ENCODE measurements at regions not wholly inside any gene's neighbourhood (a gene's known extent, or its start where the extent isn't known, plus 50 kb on each side); places are given as distances from the start of the nearest gene placed in this dataset.
A peak's percentile ranks its signal among the peaks of the same experiment; 100 is the strongest.
"Not testable (repeated sequence)": the region's sequence is repeated elsewhere in the genome, so short reads cannot be mapped to it uniquely, and the experiment has no call there.

GRCh38 chr4:100935090-100935489 lies 412.2 kb downstream of the PPP3CA start:
- intact Hi-C loops (cut with micrococcal nuclease): no loop called here
- H3K27me3 Mint-ChIP-seq (ENCODE audit: insufficient read depth): peaks cover 6% of the 10 kb centered on the region
- H3K27ac Mint-ChIP-seq: no peak overlapping the region
- no peak overlapping the region for H3K4me3 Mint-ChIP-seq
- H3K4me1 Mint-ChIP-seq (ENCODE audit: low read depth): peaks cover 12% of the 10 kb centered on the region
- no peaks in the 10 kb centered on the region for H3K9me3 Mint-ChIP-seq
- no peak for DNase-seq (ENCODE audit: low spot score)
- H3K36me3 Mint-ChIP-seq (ENCODE audit: low read depth): no peaks in the 10 kb centered on the region

DNA sequence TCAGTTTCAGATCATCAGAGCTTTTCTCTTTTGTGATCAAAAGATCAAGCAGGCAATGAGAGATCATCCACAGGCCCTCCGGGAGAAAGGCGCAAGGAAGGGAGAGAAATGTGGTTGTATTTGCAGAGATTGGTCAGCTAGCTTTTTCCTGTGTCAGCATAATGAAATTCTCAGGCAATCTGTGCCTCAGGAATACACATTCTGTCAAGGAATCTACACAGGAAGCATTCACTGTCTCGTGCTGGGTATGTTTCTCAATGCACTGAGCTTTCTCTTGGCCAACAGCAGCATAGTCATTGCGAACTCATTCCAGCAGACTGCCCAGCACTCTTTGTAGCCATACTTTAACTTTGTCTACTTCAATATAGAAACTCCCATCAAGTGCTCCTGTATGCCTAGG lies 413.7 kb downstream of the PPP3CA start:
- intact Hi-C loops (cut with micrococcal nuclease): loop anchor here (5.0 kb wide), 1 partner anchor 224 kb away; no protein-coding TSS in a partner anchor
- H3K36me3 Mint-ChIP-seq (ENCODE audit: low read depth): no peaks in the 10 kb centered on the region
- H3K4me1 Mint-ChIP-seq (ENCODE audit: low read depth): peaks cover 12% of the 10 kb centered on the region
- peaks cover 2% of the 10 kb centered on the region for H3K27me3 Mint-ChIP-seq (ENCODE audit: insufficient read depth)
- no peak overlapping the region for H3K27ac Mint-ChIP-seq
- no peak for DNase-seq (ENCODE audit: low spot score)
- H3K4me3 Mint-ChIP-seq: no peak overlapping the region
- H3K9me3 Mint-ChIP-seq: no peaks in the 10 kb centered on the region

- Mint-ChIP-seq H3K27me3 (ENCODE audit: insufficient read depth) (peaks cover 3% of the 10 kb centered on the region), H3K9me3 (no peaks in the 10 kb centered on the region), H3K4me3 (no peak overlapping the region), H3K36me3 (ENCODE audit: low read depth) (no peaks in the 10 kb centered on the region), H3K27ac (no peak overlapping the region), H3K4me1 (ENCODE audit: low read depth) (peaks cover 12% of the 10 kb centered on the region)
- DNase-seq (ENCODE audit: low spot score): no peak
- intact Hi-C loops (cut with micrococcal nuclease): loop anchor here (5.0 kb wide), 1 partner anchor 228 kb away; no protein-coding TSS in a partner anchor
Observed at GRCh38 chr4:100929758-100930157, 411.9 kb upstream of the EMCN start.

DNA sequence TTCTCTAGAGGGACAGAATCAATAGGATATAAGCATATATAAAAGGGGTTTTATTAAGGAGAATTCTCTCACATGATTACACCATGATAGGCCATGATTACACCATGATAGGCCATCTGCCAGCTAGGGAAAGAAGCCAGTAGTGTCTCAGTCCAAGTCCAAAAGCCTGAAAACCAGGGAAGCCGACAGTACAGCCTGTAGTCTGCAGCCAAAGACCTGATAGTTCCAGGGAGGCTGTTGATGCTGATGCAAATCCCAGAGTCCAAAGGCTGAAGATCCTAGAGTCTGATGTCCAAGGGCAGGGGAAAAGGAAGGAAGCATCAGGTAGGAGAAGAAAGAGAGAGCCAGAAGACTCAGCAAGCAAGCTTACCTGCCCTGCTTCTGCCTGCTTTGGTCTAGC lies 411.3 kb upstream of the EMCN start:
- no peak overlapping the region for H3K27ac Mint-ChIP-seq
- H3K4me3 Mint-ChIP-seq: no peak overlapping the region
- no peaks in the 10 kb centered on the region for H3K9me3 Mint-ChIP-seq
- intact Hi-C loops (cut with micrococcal nuclease): no loop called here
- H3K36me3 Mint-ChIP-seq (ENCODE audit: low read depth): no peaks in the 10 kb centered on the region
- DNase-seq (ENCODE audit: low spot score): no peak
- peaks cover 3% of the 10 kb centered on the region for H3K27me3 Mint-ChIP-seq (ENCODE audit: insufficient read depth)
- H3K4me1 Mint-ChIP-seq (ENCODE audit: low read depth): peaks cover 12% of the 10 kb centered on the region

DNA sequence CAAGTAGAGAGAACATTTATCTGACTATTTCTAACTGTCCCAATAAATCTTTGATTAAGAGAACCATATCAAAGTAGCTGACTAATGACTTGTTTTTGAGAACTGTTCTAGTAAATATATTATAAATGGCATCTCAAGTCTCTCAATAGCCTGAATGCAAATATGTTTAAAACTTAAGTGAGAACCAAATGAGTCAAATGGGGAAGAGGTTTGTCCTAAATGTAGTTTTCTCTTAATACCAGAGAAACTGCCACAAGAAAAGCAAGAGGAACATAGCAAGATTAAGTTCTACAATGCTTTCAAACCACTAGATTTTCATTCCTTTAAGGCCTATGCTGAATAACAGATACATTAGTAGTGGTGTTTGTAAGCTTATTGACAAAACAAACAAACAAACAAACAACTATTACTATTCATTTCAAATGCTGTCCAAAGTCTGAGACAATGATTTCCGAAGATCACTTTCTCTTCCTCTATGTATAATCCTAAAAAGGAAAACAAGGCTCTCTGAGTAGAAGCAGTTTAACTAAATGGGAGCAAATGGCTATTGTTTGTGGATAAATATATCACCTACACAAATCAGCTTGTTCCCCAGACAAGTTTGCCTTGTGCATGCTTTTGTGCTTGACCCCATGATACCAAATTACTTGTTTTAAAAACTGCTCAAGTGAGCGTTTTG lies 408.4 kb upstream of the EMCN start:
- Mint-ChIP-seq H3K36me3 (ENCODE audit: low read depth) (no peaks in the 10 kb centered on the region), H3K27me3 (ENCODE audit: insufficient read depth) (peaks cover 8% of the 10 kb centered on the region), H3K27ac (no peak overlapping the region), H3K4me1 (ENCODE audit: low read depth) (no peaks in the 10 kb centered on the region), H3K4me3 (no peak overlapping the region), H3K9me3 (peaks cover 4% of the 10 kb centered on the region)
- intact Hi-C loops (cut with micrococcal nuclease): no loop called here
- no peak for DNase-seq (ENCODE audit: low spot score)

- Mint-ChIP-seq H3K4me1 (ENCODE audit: low read depth) (no peaks in the 10 kb centered on the region), H3K9me3 (peaks cover 7% of the 10 kb centered on the region), H3K27ac (no peak overlapping the region), H3K4me3 (no peak overlapping the region), H3K27me3 (ENCODE audit: insufficient read depth) (peaks cover 12% of the 10 kb centered on the region), H3K36me3 (ENCODE audit: low read depth) (no peaks in the 10 kb centered on the region)
- intact Hi-C loops (cut with micrococcal nuclease): no loop called here
- no peak for DNase-seq (ENCODE audit: low spot score)
Observed at GRCh38 chr4:100913685-100914084, 395.9 kb upstream of the EMCN start.

- intact Hi-C loops (cut with micrococcal nuclease): no loop called here
- Mint-ChIP-seq H3K4me1 (ENCODE audit: low read depth) (no peaks in the 10 kb centered on the region), H3K36me3 (ENCODE audit: low read depth) (no peaks in the 10 kb centered on the region), H3K27ac (no peak overlapping the region), H3K27me3 (ENCODE audit: insufficient read depth) (peaks cover 24% of the 10 kb centered on the region), H3K9me3 (no peaks in the 10 kb centered on the region), H3K4me3 (no peak overlapping the region)
- DNase-seq (ENCODE audit: low spot score): no peak
Observed at GRCh38 chr4:100908540-100908939, 390.7 kb upstream of the EMCN start.

DNA sequence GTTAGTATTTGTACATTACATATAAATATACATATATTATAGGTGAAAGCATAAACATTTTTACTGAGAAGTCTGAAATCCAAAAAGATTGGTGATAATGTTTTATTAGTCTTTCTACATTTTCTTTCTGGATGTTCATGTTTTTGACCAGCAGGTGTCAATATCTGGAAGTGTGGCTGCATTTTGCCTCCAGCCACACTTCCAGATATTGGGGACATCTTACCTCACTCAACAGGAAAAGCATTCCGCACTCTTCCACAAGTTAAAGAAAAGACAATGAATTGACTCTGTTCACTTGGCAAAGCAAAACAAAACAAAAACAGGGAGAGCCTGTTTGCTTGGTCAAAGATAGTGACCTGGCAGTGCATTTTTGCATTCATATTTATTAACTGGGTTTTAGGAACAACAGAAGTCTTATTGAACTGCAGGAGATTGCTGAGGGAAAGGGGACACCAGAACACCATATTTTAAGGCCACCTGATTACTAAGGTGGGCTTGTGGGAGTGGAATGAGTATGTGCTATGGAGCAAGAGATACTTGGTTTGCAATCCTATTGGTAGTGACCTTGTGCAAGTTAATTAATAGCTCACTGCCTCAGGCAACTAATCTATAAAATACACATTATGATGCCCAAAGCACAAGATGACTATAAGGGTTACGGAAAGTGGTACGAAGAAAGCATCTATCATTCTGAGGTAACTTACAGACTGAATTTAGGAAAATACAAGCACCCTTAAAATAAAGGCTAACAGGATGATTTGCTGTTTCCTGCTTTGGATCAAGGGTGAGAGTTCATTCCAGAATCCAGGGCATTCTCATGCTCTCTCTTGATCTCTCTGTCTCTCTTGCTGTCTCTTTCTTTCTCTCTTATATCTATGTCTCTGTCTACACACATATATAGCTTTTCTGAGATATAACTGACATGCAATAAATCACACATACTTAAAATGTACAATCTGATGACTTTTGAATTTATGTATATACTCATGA lies 389.9 kb upstream of the EMCN start:
- H3K9me3 Mint-ChIP-seq: no peaks in the 10 kb centered on the region
- DNase-seq (ENCODE audit: low spot score): no peak
- no peak overlapping the region for H3K27ac Mint-ChIP-seq
- H3K4me3 Mint-ChIP-seq: no peak overlapping the region
- H3K4me1 Mint-ChIP-seq (ENCODE audit: low read depth): no peaks in the 10 kb centered on the region
- intact Hi-C loops (cut with micrococcal nuclease): no loop called here
- peaks cover 28% of the 10 kb centered on the region for H3K27me3 Mint-ChIP-seq (ENCODE audit: insufficient read depth)
- H3K36me3 Mint-ChIP-seq (ENCODE audit: low read depth): no peaks in the 10 kb centered on the region

DNA sequence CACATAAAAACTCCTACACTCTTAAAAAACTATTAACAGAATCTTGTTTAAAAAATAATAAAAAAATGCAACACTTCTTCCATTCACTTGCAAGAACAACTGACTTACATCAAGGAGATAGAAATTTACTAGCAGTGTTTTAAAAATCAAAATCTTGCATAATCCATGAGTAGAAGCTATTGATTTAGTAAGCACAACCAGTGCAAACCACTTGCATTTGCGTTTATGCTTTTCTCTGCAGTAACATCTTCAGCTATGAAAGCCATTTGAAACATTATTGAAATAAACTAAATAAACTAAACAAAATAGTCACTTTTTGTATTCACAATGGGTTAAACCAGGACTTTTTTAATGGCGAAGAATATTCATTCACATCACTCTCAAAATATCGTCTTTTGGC lies 389.2 kb upstream of the EMCN start:
- Mint-ChIP-seq H3K27ac (no peak overlapping the region), H3K27me3 (ENCODE audit: insufficient read depth) (peaks cover 33% of the 10 kb centered on the region), H3K9me3 (no peaks in the 10 kb centered on the region), H3K4me1 (ENCODE audit: low read depth) (no peaks in the 10 kb centered on the region), H3K36me3 (ENCODE audit: low read depth) (no peaks in the 10 kb centered on the region), H3K4me3 (no peak overlapping the region)
- no peak for DNase-seq (ENCODE audit: low spot score)
- intact Hi-C loops (cut with micrococcal nuclease): no loop called here

DNA sequence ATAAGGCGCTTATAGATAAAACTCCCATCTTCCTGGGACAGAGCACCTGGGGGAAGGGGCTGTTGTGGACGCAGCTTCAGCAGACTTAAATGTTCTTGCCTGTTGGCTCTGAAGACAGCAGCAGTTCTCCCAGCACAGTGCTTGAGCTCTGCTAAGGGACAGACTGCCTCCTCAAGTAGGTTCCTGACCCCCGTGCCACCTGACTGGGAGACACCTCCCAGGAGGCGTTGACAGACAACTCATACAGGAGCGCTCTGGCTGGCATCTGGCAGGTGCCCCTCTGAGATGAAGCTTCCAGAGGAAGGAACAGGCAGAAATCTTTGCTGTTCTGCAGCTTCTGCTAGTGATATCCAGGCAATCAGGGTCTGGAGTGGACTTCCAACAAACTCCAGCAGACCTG lies 383.1 kb upstream of the EMCN start:
- H3K27ac Mint-ChIP-seq; H3K9me3 Mint-ChIP-seq; H3K4me1 Mint-ChIP-seq (ENCODE audit: low read depth); intact Hi-C loops (cut with micrococcal nuclease); H3K36me3 Mint-ChIP-seq (ENCODE audit: low read depth); H3K4me3 Mint-ChIP-seq; DNase-seq (ENCODE audit: low spot score): not testable (repeated sequence)
- peaks cover 28% of the 10 kb centered on the region for H3K27me3 Mint-ChIP-seq (ENCODE audit: insufficient read depth)

- peaks cover 3% of the 10 kb centered on the region for H3K9me3 Mint-ChIP-seq
- H3K4me3 Mint-ChIP-seq: no peak overlapping the region
- H3K4me1 Mint-ChIP-seq (ENCODE audit: low read depth): peaks cover 13% of the 10 kb centered on the region
- intact Hi-C loops (cut with micrococcal nuclease): no loop called here
- peaks cover 2% of the 10 kb centered on the region for H3K36me3 Mint-ChIP-seq (ENCODE audit: low read depth)
- no peak for DNase-seq (ENCODE audit: low spot score)
- peaks cover 26% of the 10 kb centered on the region for H3K27me3 Mint-ChIP-seq (ENCODE audit: insufficient read depth)
- H3K27ac Mint-ChIP-seq: no peak overlapping the region
Observed at GRCh38 chr4:100900134-100900533, 382.3 kb upstream of the EMCN start.

DNA sequence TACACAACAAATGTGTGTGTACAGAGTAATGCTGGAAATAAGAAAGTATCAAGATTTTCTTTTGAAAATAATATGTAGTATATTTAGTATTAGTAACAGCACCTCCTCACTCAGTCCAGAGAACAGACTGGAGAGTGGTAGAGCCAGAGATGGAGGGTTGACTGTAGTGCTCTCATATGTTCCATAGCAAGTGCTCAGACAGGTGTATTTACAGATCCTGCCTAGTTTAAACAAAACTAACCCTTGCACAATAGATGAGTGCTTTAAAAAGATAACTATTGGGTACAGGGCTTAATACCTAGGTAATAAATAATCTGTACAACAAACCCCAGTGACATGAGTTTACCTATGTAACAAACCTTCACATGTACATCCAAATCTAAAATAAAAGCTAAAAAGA lies 381.0 kb upstream of the EMCN start:
- peaks cover 3% of the 10 kb centered on the region for H3K9me3 Mint-ChIP-seq
- intact Hi-C loops (cut with micrococcal nuclease): loop anchor here (5.0 to 10.0 kb wide), 2 partner anchors 77 to 804 kb away; no protein-coding TSS in a partner anchor
- peaks cover 18% of the 10 kb centered on the region for H3K27me3 Mint-ChIP-seq (ENCODE audit: insufficient read depth)
- H3K4me1 Mint-ChIP-seq (ENCODE audit: low read depth): peaks cover 18% of the 10 kb centered on the region
- peaks cover 2% of the 10 kb centered on the region for H3K36me3 Mint-ChIP-seq (ENCODE audit: low read depth)
- H3K4me3 Mint-ChIP-seq: no peak overlapping the region
- H3K27ac Mint-ChIP-seq: no peak overlapping the region
- no peak for DNase-seq (ENCODE audit: low spot score)

GRCh38 chr4:100895556-100896197 lies 377.9 kb upstream of the EMCN start:
- DNase-seq (ENCODE audit: low spot score): no peak
- intact Hi-C loops (cut with micrococcal nuclease): loop anchor here (2.0 to 10.0 kb wide), 3 partner anchors 73 to 801 kb away; no protein-coding TSS in a partner anchor
- Mint-ChIP-seq H3K27ac (peak overlapping the region; percentile 15), H3K27me3 (ENCODE audit: insufficient read depth) (no peaks in the 10 kb centered on the region), H3K4me3 (peak overlapping the region; percentile 67), H3K36me3 (ENCODE audit: low read depth) (peaks cover 2% of the 10 kb centered on the region), H3K9me3 (peaks cover 6% of the 10 kb centered on the region), H3K4me1 (ENCODE audit: low read depth) (peaks cover 18% of the 10 kb centered on the region)
